SK-N-SH (cell line): ENCODE measurements at regions not wholly inside any gene's neighbourhood (a gene's known extent, or its start where the extent isn't known, plus 50 kb on each side); places are given as distances from the start of the nearest gene placed in this dataset.

Experiments
- CTCF ChIA-PET: fragments of 300-600, 350-600 bp; formaldehyde crosslinking; extraction: SDS; loops from one replicate; lab custom pipeline; 2021; lab: Yijun Ruan, JAX
- POLR2A ChIA-PET: fragments of 350-600 bp; sonication (Branson Sonifier 250); formaldehyde crosslinking; extraction: SDS; loops from one replicate; lab custom pipeline; 2020; ENCODE audit warnings: antibody characterized with exemption, inconsistent platforms; lab: Yijun Ruan, JAX
- DNase-seq: peaks from one replicate; pipeline ENCODE4 v3.0.0; 2012
- H2AFZ ChIP-seq: fragments of 200-600 bp; sonication (generic); 2 replicates; pipeline ENCODE4 v1.8.1; 2016; ENCODE audit warnings: antibody characterized with exemption, mild to moderate bottlenecking, low read depth
- H3F3A ChIP-seq: fragments of 200-600 bp; sonication (generic); replicated peaks from 2 replicates; pipeline ENCODE3; 2016; ENCODE audit warnings: antibody characterized with exemption, mild to moderate bottlenecking; ENCODE audit not compliant: insufficient read depth
- H3K27ac ChIP-seq, 2 experiments: fragments of 200-500 bp in 1 of 2; fragments of 200-600 bp in 1 of 2; sonication (Bioruptor generic) in 1 of 2; sonication (generic), shearing (Covaris generic) in 1 of 2; 2 replicates each; pipeline versions ENCODE4 v1.5.1 to v1.6.1; 2014 to 2016; ENCODE audit warnings: low read depth in 2 of 2, inconsistent platforms in 1 of 2, low read length in 1 of 2, mild to moderate bottlenecking in 1 of 2, mixed read lengths in 1 of 2
- H3K27me3 ChIP-seq: fragments of 200-600 bp; sonication (generic), shearing (Covaris generic); 2 replicates; pipeline ENCODE4 v1.6.1; 2016; ENCODE audit warnings: mixed run types; ENCODE audit not compliant: insufficient read depth
- H3K36me3 ChIP-seq, 2 experiments: fragments of 200-500 bp in 1 of 2; fragments of 200-600 bp in 1 of 2; sonication (Bioruptor generic) in 1 of 2; sonication (generic) in 1 of 2; replicated peaks in 1 of 2; 2 replicates each; pipeline versions ENCODE3 to v1.5.1; 2014 to 2016; ENCODE audit warnings: low read length in 1 of 2, mild to moderate bottlenecking in 1 of 2; ENCODE audit not compliant: insufficient read depth in 2 of 2, control insufficient read depth in 1 of 2
- H3K4me1 ChIP-seq, 2 experiments: fragments of 200-500 bp in 1 of 2; fragments of 200-600 bp in 1 of 2; sonication (Bioruptor generic) in 1 of 2; sonication (generic), shearing (Covaris generic) in 1 of 2; 2 replicates each; pipeline versions ENCODE4 v1.5.1 to v1.6.1; 2014 to 2016; ENCODE audit warnings: low read depth in 1 of 2, low read length in 1 of 2, mixed run types in 1 of 2; ENCODE audit not compliant: insufficient read depth in 2 of 2, control insufficient read depth in 1 of 2
- H3K4me2 ChIP-seq: fragments of 200-600 bp; sonication (generic), shearing (Covaris generic); 2 replicates; pipeline ENCODE4 v1.6.1; 2017; ENCODE audit warnings: mixed run types
- H3K4me3 ChIP-seq, 2 experiments: fragments of 200-500 bp in 1 of 2; fragments of 200-600 bp in 1 of 2; sonication (Bioruptor generic) in 1 of 2; sonication (generic), shearing (Covaris generic) in 1 of 2; 2 replicates each; pipeline versions ENCODE4 v1.5.1 to v1.8.1; 2014 to 2016; ENCODE audit warnings: low read depth in 2 of 2, inconsistent platforms in 1 of 2, low read length in 1 of 2, mild to moderate bottlenecking in 1 of 2, mixed read lengths in 1 of 2, moderate library complexity in 1 of 2
- H3K79me2 ChIP-seq: fragments of 200-600 bp; sonication (generic); 2 replicates; pipeline ENCODE4 v1.8.1; 2017; ENCODE audit warnings: mild to moderate bottlenecking; ENCODE audit not compliant: insufficient read depth
- H3K9ac ChIP-seq: fragments of 200-600 bp; sonication (generic); 2 replicates; pipeline ENCODE4 v1.6.1; 2017; ENCODE audit warnings: mixed run types
- H3K9me2 ChIP-seq: fragments of 200-600 bp; sonication (generic); 2 replicates; pipeline ENCODE4 v1.6.1; 2017; ENCODE audit warnings: mixed run types
- H3K9me3 ChIP-seq: fragments of 200-600 bp; sonication (generic); 2 replicates; pipeline ENCODE4 v1.6.1; 2017; ENCODE audit warnings: mixed run types, mild to moderate bottlenecking, moderate library complexity
- H4K20me1 ChIP-seq: fragments of 200-600 bp; sonication (generic); 2 replicates; pipeline ENCODE4 v1.6.1; 2017; ENCODE audit warnings: mild to moderate bottlenecking, mixed run types; ENCODE audit not compliant: insufficient read depth
- CHD2 ChIP-seq: fragments of 150-350 bp; IDR thresholded peaks from 2 replicates; pipeline ENCODE4 v1.6.1; 2018; ENCODE audit warnings: low read length; ENCODE audit not compliant: partially characterized antibody
- CTCF ChIP-seq: fragments of 200-600 bp; sonication (generic); IDR thresholded peaks from 2 replicates; pipeline ENCODE4 v1.6.1; 2017; ENCODE audit warnings: antibody characterized with exemption, mild to moderate bottlenecking, moderate library complexity
- EP300 ChIP-seq, 2 experiments: IDR thresholded peaks; 2 replicates each; pipeline versions ENCODE4 v1.4.0 to v1.6.1; 2012; ENCODE audit warnings: borderline replicate concordance in 1 of 2, low read depth in 1 of 2, low read length in 1 of 2
- FOXJ3 ChIP-seq: sonication (generic); formaldehyde crosslinking; IDR thresholded peaks from 2 replicates; pipeline ENCODE4 v1.5.1; 2020; ENCODE audit warnings: mild to moderate bottlenecking, missing genetic modification reagents
- GABPA ChIP-seq: IDR thresholded peaks from 2 replicates; pipeline ENCODE4 v1.4.0; 2012; ENCODE audit warnings: low read depth, mild to moderate bottlenecking
- GATA2 ChIP-seq: sonication (generic); formaldehyde crosslinking; IDR thresholded peaks from 2 replicates; pipeline ENCODE4 v1.5.0; 2020; ENCODE audit warnings: mild to moderate bottlenecking, missing genetic modification reagents
- IRF3 ChIP-seq: fragments of 150-350 bp; IDR thresholded peaks from 2 replicates; pipeline ENCODE4 v1.6.1; 2016; ENCODE audit warnings: mild to moderate bottlenecking, low read depth, low read length
- MXI1 ChIP-seq: IDR thresholded peaks from 2 replicates; pipeline ENCODE4 v1.6.1; 2012; ENCODE audit warnings: mild to moderate bottlenecking, low read depth, low read length, improper control_type of control experiment
- NFIC ChIP-seq: IDR thresholded peaks from 2 replicates; pipeline ENCODE4 v1.4.0; 2012; ENCODE audit warnings: borderline replicate concordance
- RAD21 ChIP-seq: IDR thresholded peaks from 2 replicates; pipeline ENCODE4 v1.6.1; 2012; ENCODE audit warnings: mild to moderate bottlenecking, low read length
- RCOR1 ChIP-seq: fragments of 150-350 bp; IDR thresholded peaks from 2 replicates; pipeline ENCODE4 v1.6.1; 2017; ENCODE audit warnings: antibody characterized with exemption, low read length
- RFX5 ChIP-seq: IDR thresholded peaks from 2 replicates; pipeline ENCODE4 v1.6.1; 2012; ENCODE audit warnings: mild to moderate bottlenecking, improper control_type of control experiment, low read length
- RXRA ChIP-seq: IDR thresholded peaks from 2 replicates; pipeline ENCODE4 v1.4.0; 2012; ENCODE audit warnings: low read depth, mild to moderate bottlenecking, borderline replicate concordance
- SIN3A ChIP-seq: IDR thresholded peaks from 2 replicates; pipeline ENCODE4 v1.6.1; 2012; ENCODE audit warnings: low read depth, mild to moderate bottlenecking, low read length, moderate library complexity, borderline replicate concordance
- SMC3 ChIP-seq: IDR thresholded peaks from 2 replicates; pipeline ENCODE4 v1.6.1; 2012; ENCODE audit warnings: low read depth, low read length, improper control_type of control experiment
- TAF1 ChIP-seq: IDR thresholded peaks from 2 replicates; pipeline ENCODE4 v1.6.1; 2012; ENCODE audit warnings: low read depth, mild to moderate bottlenecking, low read length, moderate library complexity, borderline replicate concordance
- TCF12 ChIP-seq: IDR thresholded peaks from 2 replicates; pipeline ENCODE4 v1.4.0; 2012
- TEAD4 ChIP-seq: IDR thresholded peaks from 2 replicates; pipeline ENCODE4 v1.4.0; 2012; ENCODE audit warnings: mild to moderate bottlenecking, borderline replicate concordance; ENCODE audit not compliant: insufficient read depth
- WGBS: methylation state at CpG from one replicate; pipeline ENCODE4 v1.1.6; 2017; ENCODE audit warnings: low lambda C conversion rate; 5-methylcytosine and 5-hydroxymethylcytosine counted together
- TF ChIP-seq, protein P1 (sequence below): IDR thresholded peaks from 2 replicates; pipeline ENCODE4; 2012

DNA sequence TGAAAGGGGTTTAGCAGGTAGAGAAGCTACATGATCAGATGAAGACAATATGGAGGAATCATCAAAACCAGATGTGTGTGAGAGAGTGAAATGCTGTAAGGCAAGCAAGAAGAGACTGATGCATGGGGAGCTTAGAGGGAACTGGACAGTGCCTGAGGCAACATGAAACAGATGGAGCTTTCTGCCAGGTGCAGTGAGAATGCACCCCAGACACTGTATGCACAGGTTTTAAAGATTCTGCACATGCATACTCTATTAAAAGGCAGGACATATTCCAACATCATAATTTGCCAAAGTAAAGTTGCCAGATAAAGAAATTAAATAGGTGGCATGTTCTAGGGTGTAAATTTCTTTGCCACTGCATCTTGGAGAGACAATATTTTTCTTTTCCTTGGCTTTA, 200.1 kb downstream of the AMY1C start:
- Histone ChIP-seq H3K36me3 (no peaks in the 10 kb centered on the region), H3K9me3 (no peaks in the 10 kb centered on the region), H3K4me2 (no peak overlapping the region), H3K9ac (no peak overlapping the region), H3K27me3 (no peaks in the 10 kb centered on the region), H3K79me2 (no peaks in the 10 kb centered on the region; the same call in 1 of the 2 replicates), H3K9me2 (no peaks in the 10 kb centered on the region), H3K4me3 (no peak overlapping the region), H4K20me1 (no peaks in the 10 kb centered on the region), H3K4me1 (peaks cover 0 to 6% of the 10 kb centered on the region in 2 experiments; a peak in 2 of 4 replicates), H3F3A (no peaks in the 10 kb centered on the region), H3K27ac (peak overlapping the region in 1 of 2 experiments; percentile 28; a peak in 1 of 4 replicates), H2AFZ (no peak overlapping the region)
- TF ChIP-seq MXI1, result no peak
- no peak for TF ChIP-seq CTCF
- TF ChIP-seq TCF12, result no peak
- TF ChIP-seq GATA2 (CRISPR knock-in tag), result no peak; the same call in 1 of the 2 replicates
- TF ChIP-seq SIN3A, result no peak
- TF ChIP-seq RFX5, result no peak
- TF ChIP-seq CHD2, result peak; percentile 26
- TF ChIP-seq EP300 (IDR thresholded peaks at IDR 0.05; ENCODE audit: borderline replicate concordance in 1 of 2, low read depth in 1 of 2, low read length in 1 of 2), result peak in 1 of 2 experiments; percentile 66; a peak in 1 of 4 replicates
- TF ChIP-seq, protein P1, sequence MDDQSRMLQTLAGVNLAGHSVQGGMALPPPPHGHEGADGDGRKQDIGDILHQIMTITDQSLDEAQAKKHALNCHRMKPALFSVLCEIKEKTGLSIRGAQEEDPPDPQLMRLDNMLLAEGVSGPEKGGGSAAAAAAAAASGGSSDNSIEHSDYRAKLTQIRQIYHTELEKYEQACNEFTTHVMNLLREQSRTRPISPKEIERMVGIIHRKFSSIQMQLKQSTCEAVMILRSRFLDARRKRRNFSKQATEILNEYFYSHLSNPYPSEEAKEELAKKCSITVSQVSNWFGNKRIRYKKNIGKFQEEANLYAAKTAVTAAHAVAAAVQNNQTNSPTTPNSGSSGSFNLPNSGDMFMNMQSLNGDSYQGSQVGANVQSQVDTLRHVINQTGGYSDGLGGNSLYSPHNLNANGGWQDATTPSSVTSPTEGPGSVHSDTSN, result no peak
- TF ChIP-seq TEAD4, result no peak
- no peak for TF ChIP-seq FOXJ3 (CRISPR knock-in tag)
- TF ChIP-seq RCOR1, result peak; percentile 44; the same call in 1 of the 2 replicates
- no peak for TF ChIP-seq GABPA
- TF ChIP-seq RXRA, result no peak
- TF ChIP-seq SMC3, result no peak
- DNase-seq, result peak; percentile 39
- CTCF ChIA-PET, result interaction anchor here (1.2 to 2.1 kb wide), 3 partner anchors 11 to 182 kb away, joined by 3 to 24 read pairs (median 5); no protein-coding TSS in a partner anchor
- POLR2A ChIA-PET, result no interaction called here

GRCh38 chr1:103953386-103953785, 203.7 kb downstream of the AMY1C start:
- no peak overlapping the region for H3K4me2 ChIP-seq
- TF ChIP-seq RAD21 (no peak), TAF1 (no peak), NFIC (no peak), IRF3 (no peak), SIN3A (no peak)
- TF ChIP-seq, all 33 proteins: peak for 0

More at GRCh38 chr1:103953386-103953785, 203.7 kb downstream of the AMY1C start:
- Histone ChIP-seq H3K9me3 (no peaks in the 10 kb centered on the region), H2AFZ (no peak overlapping the region), H3K9me2 (no peaks in the 10 kb centered on the region; the same call in 1 of the 2 replicates), H3K27me3 (no peaks in the 10 kb centered on the region), H3F3A (no peaks in the 10 kb centered on the region), H3K79me2 (no peaks in the 10 kb centered on the region; the same call in 1 of the 2 replicates), H3K4me3 (no peak overlapping the region), H3K9ac (no peak overlapping the region), H3K4me1 (peaks cover 0 to 6% of the 10 kb centered on the region in 2 experiments; a peak in 2 of 4 replicates), H3K36me3 (no peaks in the 10 kb centered on the region), H4K20me1 (no peaks in the 10 kb centered on the region), H3K27ac (no peak overlapping the region)
- ChIA-PET CTCF (interaction anchor here (0.6 kb wide), 2 partner anchors 39 to 118 kb away, joined by 3 read pairs; no protein-coding TSS in a partner anchor), POLR2A (no interaction called here)
- 27% methylated on average over 4 of the region's 4 CpGs for WGBS
- no peak for DNase-seq
